ENCODE measurements at regions not wholly inside any gene's neighbourhood (a gene's known extent, or its start where the extent isn't known, plus 50 kb on each side); places are given as distances from the start of the nearest gene placed in this dataset.
"Not testable (repeated sequence)": the region's sequence is repeated elsewhere in the genome, so short reads cannot be mapped to it uniquely, and the experiment has no call there.

DNA sequence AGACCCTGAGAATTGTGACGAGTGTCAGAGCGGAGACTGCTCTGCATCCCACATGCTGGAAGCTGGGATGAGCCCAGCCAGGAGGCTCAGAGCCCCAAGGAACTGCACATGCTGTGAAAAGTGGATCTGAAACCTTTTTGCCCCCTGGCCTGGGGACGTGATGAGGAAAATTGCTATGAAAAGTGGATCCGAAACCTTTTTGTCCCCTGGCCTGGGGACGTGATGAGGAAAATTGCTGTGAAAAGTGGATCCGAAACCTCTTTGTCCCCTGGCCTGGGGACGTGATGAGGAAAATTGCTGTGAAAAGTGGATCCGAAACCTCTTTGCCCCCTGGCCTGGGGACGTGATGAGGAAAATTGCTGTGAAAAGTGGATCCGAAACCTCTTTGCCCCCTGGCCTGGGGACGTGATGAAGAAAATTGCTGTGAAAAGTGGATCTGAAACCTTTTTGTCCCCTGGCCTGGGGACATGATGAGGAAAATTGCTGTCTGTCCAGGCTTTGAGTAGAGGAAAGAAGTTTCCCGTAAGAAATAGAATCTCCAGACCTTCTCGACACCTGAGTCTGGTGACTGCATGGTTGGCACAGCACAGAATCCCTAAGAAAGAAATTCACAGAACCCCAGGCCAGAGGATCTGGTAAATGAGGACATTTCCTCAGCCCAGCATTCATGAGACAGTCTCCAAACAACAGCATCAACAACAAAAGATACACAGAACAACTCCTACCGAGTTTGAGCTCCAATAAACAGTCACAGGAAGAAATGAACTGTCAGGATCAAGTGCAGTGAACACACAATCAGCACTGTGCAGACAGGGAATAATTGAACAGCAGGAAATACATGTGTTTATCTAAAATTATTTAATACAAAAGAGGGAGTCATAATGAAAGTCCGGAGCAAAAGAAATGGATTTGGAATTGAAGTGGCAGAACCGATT, 188.8 kb downstream of the LAT start:
- not testable (repeated sequence) for DNase-seq
- H3K27me3 Mint-ChIP-seq (ENCODE audit: insufficient read depth) = peaks cover 48% of the 10 kb centered on the region

DNA sequence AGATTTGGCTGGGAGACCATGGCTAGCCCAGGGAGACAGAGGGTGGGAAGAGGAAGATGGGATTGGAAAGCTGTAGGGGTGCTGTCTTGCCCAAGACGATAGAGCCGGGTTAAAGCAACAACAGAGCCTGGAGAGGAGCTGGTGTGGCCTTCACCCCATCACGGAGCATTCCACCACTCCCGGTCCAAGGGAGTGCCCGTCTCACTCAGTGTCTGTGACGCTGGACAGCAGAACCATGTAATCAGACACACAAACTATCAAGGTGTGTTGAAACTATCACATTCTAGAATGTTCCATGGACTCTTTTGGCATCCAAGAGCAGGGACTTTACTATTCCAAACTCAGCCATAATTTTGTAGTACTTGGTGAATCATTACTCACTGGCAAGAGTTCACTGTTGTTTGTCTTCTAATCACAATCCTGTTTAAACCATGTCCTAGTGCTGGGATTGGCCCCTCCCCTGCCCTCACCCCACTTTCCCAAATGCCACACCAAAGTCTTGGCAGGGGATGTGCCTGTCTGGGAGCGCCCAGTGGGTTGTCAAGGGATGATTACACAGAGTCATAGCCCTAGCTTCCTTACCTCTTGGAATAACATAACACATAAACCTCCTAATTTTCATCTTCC, 187.4 kb downstream of the LAT start:
- H3K4me1 Mint-ChIP-seq (ENCODE audit: low read depth); H3K27ac Mint-ChIP-seq; H3K36me3 Mint-ChIP-seq (ENCODE audit: low read depth); DNase-seq; H3K4me3 Mint-ChIP-seq: not testable (repeated sequence)
- H3K9me3 Mint-ChIP-seq = peaks cover 11% of the 10 kb centered on the region
- H3K27me3 Mint-ChIP-seq (ENCODE audit: insufficient read depth) = peaks cover 51% of the 10 kb centered on the region

More for the DNA sequence above, 188.8 kb downstream of the LAT start:
- peaks cover 13% of the 10 kb centered on the region for H3K4me1 Mint-ChIP-seq (ENCODE audit: low read depth)
- not testable (repeated sequence) for H3K27ac Mint-ChIP-seq; H3K36me3 Mint-ChIP-seq (ENCODE audit: low read depth); H3K4me3 Mint-ChIP-seq
- H3K9me3 Mint-ChIP-seq = peaks cover 11% of the 10 kb centered on the region

DNA sequence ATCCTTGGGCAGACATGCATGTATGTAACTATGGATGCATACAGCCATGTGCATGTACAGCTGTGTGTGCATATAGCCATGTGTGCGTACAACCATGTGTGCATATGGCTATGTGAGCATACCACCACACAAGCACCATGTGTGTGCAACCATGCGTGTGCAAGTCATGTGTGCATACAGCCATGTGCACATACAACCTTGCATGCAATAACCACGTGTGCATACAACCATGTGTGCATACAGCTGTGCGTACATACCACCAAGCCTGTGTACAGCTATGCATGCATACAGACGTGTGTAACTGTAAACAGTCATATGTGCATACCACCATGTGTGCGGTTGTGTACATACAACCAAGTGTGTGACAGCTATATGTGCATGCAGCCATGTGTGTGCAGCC, 186.4 kb downstream of the LAT start:
- not testable (repeated sequence) for H3K4me3 Mint-ChIP-seq; H3K36me3 Mint-ChIP-seq (ENCODE audit: low read depth); H3K27ac Mint-ChIP-seq; H3K4me1 Mint-ChIP-seq (ENCODE audit: low read depth); DNase-seq
- Mint-ChIP-seq H3K27me3 (ENCODE audit: insufficient read depth) (peaks cover 51% of the 10 kb centered on the region), H3K9me3 (peaks cover 11% of the 10 kb centered on the region)

DNA sequence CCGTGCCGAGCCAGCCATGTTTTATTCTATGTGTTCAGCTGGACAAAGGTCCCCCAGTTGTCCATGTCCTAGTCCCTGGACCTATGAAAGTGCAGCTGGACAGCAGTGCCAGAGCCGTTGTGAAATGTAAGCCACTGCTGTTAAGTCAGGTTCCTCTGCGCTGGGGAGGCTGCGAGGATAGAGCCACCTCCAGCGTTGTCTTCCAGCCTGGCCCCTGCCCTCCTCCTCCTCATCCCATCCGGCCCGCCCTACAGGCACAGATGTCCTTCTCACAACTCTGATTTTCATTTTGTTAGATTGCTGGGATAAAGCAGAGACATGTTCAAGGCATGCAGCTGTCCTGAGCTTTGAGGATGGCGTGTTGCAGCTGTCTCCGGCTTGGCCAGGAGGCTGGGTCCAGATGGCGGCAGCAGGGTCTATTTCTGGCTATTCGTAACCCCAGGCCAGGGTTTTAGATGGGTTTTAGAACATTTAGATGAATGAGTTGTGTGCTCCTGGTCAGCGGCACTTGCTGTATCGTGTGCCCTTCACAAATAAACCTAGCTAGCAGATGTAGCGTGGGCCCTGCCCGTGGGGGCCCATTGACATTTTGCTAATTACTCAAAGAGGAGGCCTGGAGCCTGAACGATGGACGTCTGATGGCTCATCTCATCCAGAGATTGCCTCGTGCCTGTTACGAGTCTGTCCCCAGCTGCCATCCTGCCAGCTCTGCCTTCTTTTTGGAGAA, 185.7 kb downstream of the LAT start:
- H3K36me3 Mint-ChIP-seq (ENCODE audit: low read depth); DNase-seq; H3K4me3 Mint-ChIP-seq; H3K4me1 Mint-ChIP-seq (ENCODE audit: low read depth); H3K27ac Mint-ChIP-seq: not testable (repeated sequence)
- H3K9me3 Mint-ChIP-seq = peaks cover 11% of the 10 kb centered on the region
- H3K27me3 Mint-ChIP-seq (ENCODE audit: insufficient read depth) = peaks cover 48% of the 10 kb centered on the region

DNA sequence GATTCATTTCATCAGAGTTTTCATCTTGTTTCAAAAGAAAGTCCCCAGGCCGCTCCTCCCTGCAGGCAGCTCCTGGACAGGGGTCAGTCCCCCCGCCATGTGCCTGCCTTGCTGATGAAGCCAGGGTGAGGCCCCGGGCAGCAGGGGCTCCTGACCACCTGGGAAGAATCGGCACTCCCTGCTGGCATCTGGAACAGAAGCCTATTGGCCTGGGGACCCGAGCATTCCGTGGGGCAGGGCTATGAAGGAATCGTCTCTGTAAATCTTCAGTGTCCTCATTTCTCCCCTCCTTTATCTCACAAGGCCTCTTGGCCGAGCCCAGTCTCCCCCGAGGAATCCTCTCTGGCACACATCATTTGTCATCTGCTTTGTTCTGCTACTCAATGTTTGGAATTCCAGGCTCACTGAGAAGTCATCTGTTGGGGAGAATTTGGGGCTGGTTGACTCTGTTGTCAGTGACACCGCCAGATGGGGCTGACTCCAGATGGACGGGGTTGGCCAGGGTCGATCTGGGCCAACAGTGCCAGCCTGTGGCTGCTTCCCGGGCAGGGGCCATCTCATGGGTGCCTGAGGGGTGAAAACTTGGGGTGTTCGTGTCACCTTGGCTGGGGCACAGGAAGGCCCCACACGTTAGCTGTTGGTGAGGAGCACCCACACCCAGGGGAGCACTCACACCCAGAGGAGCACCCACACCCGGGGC, 184.6 kb downstream of the LAT start:
- H3K27ac Mint-ChIP-seq; H3K36me3 Mint-ChIP-seq (ENCODE audit: low read depth); H3K4me3 Mint-ChIP-seq; H3K4me1 Mint-ChIP-seq (ENCODE audit: low read depth): not testable (repeated sequence)
- H3K27me3 Mint-ChIP-seq (ENCODE audit: insufficient read depth) = peaks cover 43% of the 10 kb centered on the region
- peak; percentile 1 for DNase-seq
- peaks cover 11% of the 10 kb centered on the region for H3K9me3 Mint-ChIP-seq

DNA sequence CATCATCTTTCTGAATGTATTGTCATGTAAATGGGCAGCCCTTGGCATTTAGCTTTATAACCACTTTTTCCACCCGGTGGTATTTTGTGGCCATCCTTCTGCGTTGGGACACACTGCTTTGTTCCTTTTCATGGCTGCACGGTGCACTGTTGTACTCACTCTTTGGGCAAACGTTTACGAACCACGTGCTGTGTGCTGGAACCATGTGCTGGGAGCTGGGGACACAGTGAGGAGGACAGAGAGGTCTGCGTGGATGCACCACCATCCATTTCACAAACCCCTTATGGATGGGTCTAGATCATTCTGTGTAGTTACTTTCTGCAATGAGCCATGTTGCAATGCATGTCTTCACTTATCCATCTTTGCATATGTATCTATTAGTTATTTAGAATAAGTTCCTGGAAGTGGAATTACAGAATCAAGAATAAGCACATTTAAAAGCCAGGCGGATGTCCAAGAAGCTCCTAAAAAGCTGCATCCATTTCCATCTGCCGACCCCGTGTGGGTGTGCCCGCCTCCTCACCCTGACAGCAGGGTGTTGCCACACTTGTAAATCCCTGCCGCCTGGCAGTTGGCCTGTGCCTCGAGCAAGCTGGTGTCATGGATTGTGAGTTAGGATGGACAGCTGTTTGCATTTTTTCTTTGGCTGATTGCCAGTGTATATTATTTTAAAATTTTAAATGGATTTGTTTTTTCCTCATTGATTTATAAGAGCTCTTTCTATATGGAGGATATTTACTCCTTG, 183.8 kb downstream of the LAT start:
- not testable (repeated sequence) for H3K4me1 Mint-ChIP-seq (ENCODE audit: low read depth); H3K4me3 Mint-ChIP-seq; H3K36me3 Mint-ChIP-seq (ENCODE audit: low read depth); H3K27ac Mint-ChIP-seq; DNase-seq
- Mint-ChIP-seq H3K27me3 (ENCODE audit: insufficient read depth) (peaks cover 40% of the 10 kb centered on the region), H3K9me3 (peaks cover 11% of the 10 kb centered on the region)

DNA sequence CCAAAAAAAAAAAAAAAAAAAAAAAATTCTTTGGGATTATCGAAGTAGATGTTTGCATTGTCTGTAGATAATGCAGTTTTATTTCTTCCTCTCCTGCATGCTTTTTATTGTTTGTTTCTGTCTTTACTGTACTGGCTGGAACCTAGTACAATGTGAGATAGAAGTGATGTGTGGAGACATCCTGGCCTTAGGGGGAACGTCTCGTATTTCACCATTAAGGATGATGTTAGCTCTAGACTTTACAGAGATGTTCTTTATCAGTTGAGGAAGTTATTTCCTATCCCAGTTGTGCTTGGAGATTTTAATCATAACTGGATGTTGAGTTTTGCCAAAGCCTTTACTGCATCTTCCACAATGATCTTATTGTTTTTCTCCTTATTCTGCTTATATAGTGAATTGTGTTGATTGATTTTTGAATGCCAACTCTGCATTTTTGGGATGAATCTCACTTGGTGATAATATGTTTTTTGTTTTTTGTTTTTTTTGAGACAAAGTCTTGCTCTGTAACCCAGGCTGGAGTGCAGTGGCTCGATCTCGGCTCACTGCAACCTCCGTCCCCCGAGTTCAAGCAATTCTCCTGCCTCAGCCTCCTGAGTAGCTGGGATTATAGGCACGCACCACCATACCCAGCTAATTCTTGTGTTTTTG, 179.7 kb downstream of the LAT start:
- peaks cover 16% of the 10 kb centered on the region for H3K27me3 Mint-ChIP-seq (ENCODE audit: insufficient read depth)
- not testable (repeated sequence) for DNase-seq; H3K36me3 Mint-ChIP-seq (ENCODE audit: low read depth); H3K4me1 Mint-ChIP-seq (ENCODE audit: low read depth); H3K9me3 Mint-ChIP-seq; H3K4me3 Mint-ChIP-seq; H3K27ac Mint-ChIP-seq

DNA sequence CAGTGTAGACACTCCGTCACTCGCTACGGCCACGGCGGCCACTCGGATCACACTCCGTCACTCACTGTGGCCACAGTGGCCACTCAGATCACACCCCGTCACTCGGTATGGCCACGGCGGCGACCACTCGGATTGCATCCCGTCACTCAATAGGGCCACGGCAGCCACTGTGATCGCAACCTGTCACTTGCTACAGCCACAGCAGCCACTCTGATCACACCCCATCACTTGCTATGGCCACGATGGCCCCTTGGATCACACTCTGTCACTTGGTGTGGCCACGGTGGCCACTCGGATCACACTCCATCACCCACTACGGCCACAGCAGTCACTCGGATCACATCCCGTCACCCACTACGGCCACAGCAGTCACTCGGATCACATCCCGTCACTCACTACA, 175.3 kb downstream of the LAT start:
- not testable (repeated sequence) for H3K9me3 Mint-ChIP-seq; H3K4me3 Mint-ChIP-seq; H3K27me3 Mint-ChIP-seq (ENCODE audit: insufficient read depth); H3K36me3 Mint-ChIP-seq (ENCODE audit: low read depth); DNase-seq
- Mint-ChIP-seq H3K4me1 (ENCODE audit: low read depth) (peaks cover 19% of the 10 kb centered on the region), H3K27ac (peak overlapping the region; percentile 44; the same call in 1 of the 2 replicates)

DNA sequence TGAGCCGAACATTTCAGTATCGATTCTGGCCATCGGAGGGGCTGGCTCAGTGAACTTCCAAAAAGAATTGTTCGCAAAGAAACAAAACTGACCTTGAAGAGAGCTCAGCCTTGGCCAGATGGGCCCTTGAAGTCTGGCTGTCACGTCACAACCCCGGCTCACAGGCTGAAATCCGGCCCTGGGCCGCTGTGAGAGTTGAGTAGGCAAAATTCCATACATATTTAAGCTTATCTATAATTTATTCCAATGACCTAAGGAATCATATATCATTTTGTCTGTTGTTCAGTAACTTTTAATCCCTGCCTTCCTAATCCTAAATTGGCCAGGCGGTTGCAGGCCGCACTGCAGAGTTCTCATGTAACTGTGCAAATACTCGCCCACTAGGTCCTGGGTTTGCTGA, 174.8 kb downstream of the LAT start:
- H3K27me3 Mint-ChIP-seq (ENCODE audit: insufficient read depth); DNase-seq; H3K4me3 Mint-ChIP-seq: not testable (repeated sequence)

More for the DNA sequence above, 174.8 kb downstream of the LAT start:
- H3K9me3 Mint-ChIP-seq; H3K36me3 Mint-ChIP-seq (ENCODE audit: low read depth): not testable (repeated sequence)
- peaks cover 19% of the 10 kb centered on the region for H3K4me1 Mint-ChIP-seq (ENCODE audit: low read depth)
- 0 out of 2 replicates have a peak overlapping the region, but pooled peaks have one; percentile 44 for H3K27ac Mint-ChIP-seq

All from HFFc6 (cell line).